ENCODE measurements at regions not wholly inside any gene's neighbourhood (a gene's known extent, or its start where the extent isn't known, plus 50 kb on each side); places are given as distances from the start of the nearest gene placed in this dataset.

DNA sequence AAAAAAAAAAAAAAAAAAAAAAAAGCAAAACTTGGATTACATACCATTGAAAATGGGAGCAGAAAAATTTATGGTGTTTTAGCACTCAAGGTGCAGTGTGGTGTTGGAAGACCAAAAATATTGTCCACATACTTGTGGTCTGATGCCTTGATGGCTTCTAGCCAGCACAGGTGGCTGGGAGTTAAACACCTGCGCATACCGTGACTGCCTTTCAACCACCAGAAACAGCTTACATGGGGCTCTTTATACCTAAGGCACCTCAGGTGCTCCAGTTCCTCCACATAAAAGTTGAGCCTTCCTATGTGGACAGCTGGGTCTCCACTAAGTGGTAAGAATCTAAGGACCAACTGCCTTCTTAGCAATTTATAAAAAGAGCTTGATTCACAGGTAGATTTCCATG is 802.6 kb upstream of the CELF4 start:
- no peak for DNase-seq (ENCODE audit: low read depth)
- H3K4me3 ChIP-seq (ENCODE audit: control insufficient read depth, low read depth, low read length), result no peak overlapping the region
- TF ChIP-seq, protein P1, sequence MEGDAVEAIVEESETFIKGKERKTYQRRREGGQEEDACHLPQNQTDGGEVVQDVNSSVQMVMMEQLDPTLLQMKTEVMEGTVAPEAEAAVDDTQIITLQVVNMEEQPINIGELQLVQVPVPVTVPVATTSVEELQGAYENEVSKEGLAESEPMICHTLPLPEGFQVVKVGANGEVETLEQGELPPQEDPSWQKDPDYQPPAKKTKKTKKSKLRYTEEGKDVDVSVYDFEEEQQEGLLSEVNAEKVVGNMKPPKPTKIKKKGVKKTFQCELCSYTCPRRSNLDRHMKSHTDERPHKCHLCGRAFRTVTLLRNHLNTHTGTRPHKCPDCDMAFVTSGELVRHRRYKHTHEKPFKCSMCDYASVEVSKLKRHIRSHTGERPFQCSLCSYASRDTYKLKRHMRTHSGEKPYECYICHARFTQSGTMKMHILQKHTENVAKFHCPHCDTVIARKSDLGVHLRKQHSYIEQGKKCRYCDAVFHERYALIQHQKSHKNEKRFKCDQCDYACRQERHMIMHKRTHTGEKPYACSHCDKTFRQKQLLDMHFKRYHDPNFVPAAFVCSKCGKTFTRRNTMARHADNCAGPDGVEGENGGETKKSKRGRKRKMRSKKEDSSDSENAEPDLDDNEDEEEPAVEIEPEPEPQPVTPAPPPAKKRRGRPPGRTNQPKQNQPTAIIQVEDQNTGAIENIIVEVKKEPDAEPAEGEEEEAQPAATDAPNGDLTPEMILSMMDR (conservative IDR thresholded peaks at IDR 0.05; ENCODE audit: control insufficient read depth, insufficient read depth, low read depth, low read length), result no peak

DNA sequence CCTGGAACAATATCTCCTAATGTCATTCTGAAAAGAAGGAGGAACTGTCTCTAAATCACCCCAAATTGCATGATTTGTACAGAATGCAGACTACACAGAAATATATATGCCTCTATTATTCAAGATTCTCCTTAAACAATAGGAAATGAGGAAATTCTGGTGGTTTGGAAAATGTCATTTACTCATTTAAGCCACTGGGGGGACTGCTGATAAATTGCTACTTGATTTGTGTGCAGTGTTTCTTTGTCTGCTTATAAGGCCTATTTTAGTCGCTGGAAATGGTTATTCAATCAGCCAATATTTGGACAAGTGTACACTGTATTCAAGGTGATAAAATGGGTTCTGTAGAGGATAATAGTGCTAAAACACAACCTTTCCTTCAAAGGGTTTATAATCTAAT is 801.9 kb upstream of the CELF4 start:
- TF ChIP-seq, protein P1 (conservative IDR thresholded peaks at IDR 0.05; ENCODE audit: control insufficient read depth, insufficient read depth, low read depth, low read length), result no peak
- no peak for DNase-seq (ENCODE audit: low read depth)
- H3K4me3 ChIP-seq (ENCODE audit: control insufficient read depth, low read depth, low read length), result no peak overlapping the region

DNA sequence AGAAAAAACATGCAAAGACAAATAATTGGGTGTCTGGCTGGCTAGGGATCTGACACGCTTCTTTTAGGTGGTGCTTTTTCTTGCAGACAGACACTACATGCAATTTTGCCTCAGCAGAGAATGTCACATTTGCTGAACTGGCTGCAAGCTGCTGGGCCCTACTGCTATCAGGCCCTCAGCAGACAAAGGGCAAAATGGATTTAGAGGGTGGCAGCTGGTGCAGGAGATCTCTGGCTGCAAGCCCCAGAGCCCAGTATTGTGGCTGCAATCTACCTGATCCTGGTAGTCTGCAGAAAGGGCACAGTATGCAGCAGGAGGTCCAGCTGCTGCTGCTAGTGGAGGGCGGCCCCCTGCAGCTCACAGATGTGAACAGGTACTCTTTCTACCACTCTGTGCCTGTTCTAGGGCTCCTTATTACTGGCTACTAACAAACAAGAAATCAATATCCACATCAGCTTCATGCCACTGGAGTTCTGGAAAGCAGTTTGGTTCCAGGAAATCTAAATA is 796.7 kb upstream of the CELF4 start:
- TF ChIP-seq, protein P1 (conservative IDR thresholded peaks at IDR 0.05; ENCODE audit: control insufficient read depth, insufficient read depth, low read depth, low read length), result no peak
- no peak for DNase-seq (ENCODE audit: low read depth)
- H3K4me3 ChIP-seq (ENCODE audit: control insufficient read depth, low read depth, low read length), result no peak overlapping the region

DNA sequence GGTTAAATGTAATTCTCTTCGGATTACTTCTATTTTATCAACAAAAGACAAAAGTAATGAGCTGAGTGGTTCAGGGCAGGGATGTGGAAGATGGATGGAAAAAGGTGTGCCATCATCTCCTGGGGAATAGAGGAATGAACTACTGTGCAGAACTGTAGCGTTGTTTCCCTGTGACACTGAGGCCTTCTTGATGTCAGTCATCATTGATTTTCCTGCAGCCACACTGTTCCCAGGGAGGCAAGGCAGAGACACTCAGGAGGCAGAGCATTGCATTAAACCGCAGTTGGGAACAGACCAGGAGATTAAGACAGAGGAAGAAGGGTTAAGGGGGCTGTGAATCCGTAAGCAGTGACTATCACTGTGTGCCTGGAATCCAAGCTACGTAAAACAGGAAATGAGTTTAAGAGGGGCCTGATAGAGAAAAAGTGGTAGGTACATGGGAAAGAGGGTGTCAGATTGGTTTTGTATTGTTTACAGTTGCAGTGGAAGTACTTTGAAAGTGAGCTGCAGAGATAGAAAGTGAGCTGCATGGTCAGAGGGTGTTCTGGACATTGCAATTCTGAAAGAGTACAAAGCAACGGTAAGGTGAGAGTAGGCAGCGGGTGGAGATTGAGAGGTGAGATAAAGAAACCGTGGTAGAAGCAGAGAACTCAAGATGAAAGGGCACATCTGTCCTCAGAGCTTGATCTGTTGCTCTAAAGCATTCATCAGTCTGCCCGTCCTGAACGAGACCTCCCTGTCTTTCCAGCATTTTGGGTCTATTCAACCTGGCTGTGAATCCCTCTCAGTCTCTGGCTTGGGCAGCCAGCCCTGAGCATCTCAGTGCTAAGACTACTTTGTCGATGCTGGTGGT is 793.4 kb upstream of the CELF4 start:
- DNase-seq (ENCODE audit: low read depth), result no peak
- TF ChIP-seq, protein P1 (conservative IDR thresholded peaks at IDR 0.05; ENCODE audit: control insufficient read depth, insufficient read depth, low read depth, low read length), result no peak
- H3K4me3 ChIP-seq (ENCODE audit: control insufficient read depth, low read depth, low read length), result no peak overlapping the region

DNA sequence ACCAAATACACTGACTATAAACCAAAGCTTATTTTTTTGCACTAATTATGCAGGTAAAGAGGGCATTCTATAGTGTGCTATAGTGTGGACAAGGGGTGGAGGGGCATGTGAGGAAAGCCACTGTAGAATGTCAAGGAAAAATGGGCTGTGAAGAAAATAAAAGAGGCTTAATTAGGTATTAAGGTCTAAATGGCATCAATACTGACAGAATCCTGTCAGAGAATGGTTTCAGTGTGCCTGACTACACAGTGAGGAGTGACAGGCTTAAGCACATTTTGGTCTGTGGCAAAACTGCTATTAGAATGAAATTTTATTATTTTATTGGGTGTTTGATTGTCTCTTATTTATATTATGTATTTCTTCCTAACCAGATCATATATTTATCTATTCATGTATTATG is 787.6 kb upstream of the CELF4 start:
- TF ChIP-seq, protein P1 (conservative IDR thresholded peaks at IDR 0.05; ENCODE audit: control insufficient read depth, insufficient read depth, low read depth, low read length), result no peak
- H3K4me3 ChIP-seq (ENCODE audit: control insufficient read depth, low read depth, low read length), result no peak overlapping the region
- no peak for DNase-seq (ENCODE audit: low read depth)

DNA sequence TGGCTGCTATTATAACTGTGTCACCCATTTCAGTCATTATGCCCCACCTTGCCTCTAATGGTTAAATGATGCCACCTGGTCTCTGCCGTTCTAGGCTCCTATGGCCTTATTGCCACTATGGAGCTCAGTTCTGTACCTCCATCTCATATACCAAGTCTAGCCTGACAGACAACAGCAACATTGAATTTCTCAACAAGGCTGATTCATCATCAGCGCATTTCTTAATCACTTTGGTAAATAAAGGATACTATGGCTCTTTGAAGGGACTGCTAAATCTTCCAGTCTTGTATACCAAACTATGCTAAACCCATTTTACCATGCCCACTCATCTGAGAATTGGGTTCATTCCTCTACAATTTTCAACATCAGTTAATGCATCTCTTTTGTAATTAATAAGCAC is 784.5 kb upstream of the CELF4 start:
- no peak for DNase-seq (ENCODE audit: low read depth)
- H3K4me3 ChIP-seq (ENCODE audit: control insufficient read depth, low read depth, low read length), result no peak overlapping the region
- TF ChIP-seq, protein P1 (conservative IDR thresholded peaks at IDR 0.05; ENCODE audit: control insufficient read depth, insufficient read depth, low read depth, low read length), result no peak

Measured in fibroblast of mammary gland (primary cell).